ENCODE measurements at regions not wholly inside any gene's neighbourhood (a gene's known extent, or its start where the extent isn't known, plus 50 kb on each side); places are given as distances from the start of the nearest gene placed in this dataset.

- Mint-ChIP-seq H3K27me3 (ENCODE audit: insufficient read depth, unreplicated experiment) (no peaks in the 10 kb centered on the region), H3K9me3 (ENCODE audit: unreplicated experiment) (peaks cover 7% of the 10 kb centered on the region), H3K27ac (ENCODE audit: unreplicated experiment) (peak overlapping the region; percentile 89), H3K36me3 (ENCODE audit: insufficient read depth, unreplicated experiment) (peaks cover 5% of the 10 kb centered on the region), H3K4me3 (ENCODE audit: unreplicated experiment) (no peak overlapping the region), H3K4me1 (ENCODE audit: low read depth, unreplicated experiment) (peaks cover 10% of the 10 kb centered on the region)
- intact Hi-C loops (cut with micrococcal nuclease; ENCODE audit: unreplicated experiment): no loop called here
- DNase-seq: no peak
- H3K4me3 ChIP-seq (ENCODE audit: low read depth, low read length): no peak overlapping the region
- no peaks in the 10 kb centered on the region for H3K27me3 ChIP-seq (replicated peaks; ENCODE audit: control insufficient read depth, insufficient read depth, low read length)
- H3K9me3 ChIP-seq: no peaks in the 10 kb centered on the region
- TF ChIP-seq, protein P1, sequence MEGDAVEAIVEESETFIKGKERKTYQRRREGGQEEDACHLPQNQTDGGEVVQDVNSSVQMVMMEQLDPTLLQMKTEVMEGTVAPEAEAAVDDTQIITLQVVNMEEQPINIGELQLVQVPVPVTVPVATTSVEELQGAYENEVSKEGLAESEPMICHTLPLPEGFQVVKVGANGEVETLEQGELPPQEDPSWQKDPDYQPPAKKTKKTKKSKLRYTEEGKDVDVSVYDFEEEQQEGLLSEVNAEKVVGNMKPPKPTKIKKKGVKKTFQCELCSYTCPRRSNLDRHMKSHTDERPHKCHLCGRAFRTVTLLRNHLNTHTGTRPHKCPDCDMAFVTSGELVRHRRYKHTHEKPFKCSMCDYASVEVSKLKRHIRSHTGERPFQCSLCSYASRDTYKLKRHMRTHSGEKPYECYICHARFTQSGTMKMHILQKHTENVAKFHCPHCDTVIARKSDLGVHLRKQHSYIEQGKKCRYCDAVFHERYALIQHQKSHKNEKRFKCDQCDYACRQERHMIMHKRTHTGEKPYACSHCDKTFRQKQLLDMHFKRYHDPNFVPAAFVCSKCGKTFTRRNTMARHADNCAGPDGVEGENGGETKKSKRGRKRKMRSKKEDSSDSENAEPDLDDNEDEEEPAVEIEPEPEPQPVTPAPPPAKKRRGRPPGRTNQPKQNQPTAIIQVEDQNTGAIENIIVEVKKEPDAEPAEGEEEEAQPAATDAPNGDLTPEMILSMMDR (IDR thresholded peaks at IDR 0.05; ENCODE audit: insufficient read depth in 1 of 2, low read depth in 1 of 2, low read length in 1 of 2, severe bottlenecking in 1 of 2, unreplicated experiment in 1 of 2): no peak
- no TSS peak for BruUV-seq (replicated peaks)
- H3K4me1 ChIP-seq: peaks cover 23% of the 10 kb centered on the region
- POLR2A ChIA-PET: no interaction called here
- CTCF ChIA-PET: no interaction called here
- no peaks in the 10 kb centered on the region for H3K36me3 ChIP-seq (ENCODE audit: control insufficient read depth, insufficient read depth, low read length)
Measured at GRCh38 chr6:158911746-158912480, 88.1 kb downstream of the RSPH3 start.

DNA sequence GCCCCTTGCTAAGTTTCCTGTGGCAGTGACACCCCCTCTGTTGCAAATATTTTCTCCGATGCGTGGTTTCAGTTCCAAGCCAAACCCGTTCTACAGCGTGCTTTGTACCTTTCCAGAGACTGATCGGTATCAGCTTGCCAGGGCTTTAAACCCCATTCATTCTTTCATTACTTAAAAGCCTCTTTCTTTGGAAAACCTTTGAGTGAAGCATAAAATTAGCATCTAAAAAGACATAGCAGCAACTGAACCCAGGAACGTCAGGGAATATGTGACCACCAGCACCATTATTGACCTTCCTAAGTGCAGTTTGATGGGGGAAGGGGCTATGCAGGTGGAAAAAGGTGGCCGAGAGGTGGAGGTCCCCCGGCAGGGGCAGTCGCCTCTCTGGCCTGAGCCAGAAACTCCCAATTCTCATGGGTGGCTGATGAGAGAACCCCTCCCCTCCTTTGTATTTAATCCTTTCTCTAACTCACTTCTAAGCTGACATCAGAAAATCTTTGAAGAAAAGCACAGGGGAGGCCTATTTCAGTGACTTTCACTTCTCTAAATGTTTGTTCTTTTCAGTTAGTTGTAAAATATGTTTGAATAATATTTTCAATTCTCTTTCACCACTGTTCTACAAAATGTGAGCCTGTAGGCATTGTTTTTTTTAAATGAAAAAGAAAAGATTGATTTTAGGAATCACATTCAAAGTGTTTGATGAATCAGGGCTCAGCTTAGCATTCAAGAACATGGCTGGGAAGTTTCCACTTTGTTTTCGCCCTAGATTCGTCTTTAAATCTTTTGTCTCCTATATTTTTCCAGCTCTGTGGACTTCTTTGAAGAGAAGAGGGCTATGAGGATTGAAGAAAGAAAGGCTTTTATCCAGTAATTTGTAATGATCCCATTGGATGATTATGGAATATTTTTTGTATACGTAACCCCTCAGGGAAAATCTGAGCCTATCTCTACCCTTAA, 89.2 kb downstream of the RSPH3 start:
- Histone ChIP-seq H3K27me3 (replicated peaks; ENCODE audit: control insufficient read depth, insufficient read depth, low read length) (no peaks in the 10 kb centered on the region), H3K4me3 (ENCODE audit: low read depth, low read length) (0 out of 2 replicates have a peak overlapping the region, but pooled peaks have one; percentile 8), H3K4me1 (peaks cover 23% of the 10 kb centered on the region), H3K9me3 (peaks cover 3% of the 10 kb centered on the region), H3K36me3 (ENCODE audit: control insufficient read depth, insufficient read depth, low read length) (no peaks in the 10 kb centered on the region)
- peak overlapping the region; percentile 89 for H3K27ac Mint-ChIP-seq (ENCODE audit: unreplicated experiment)
- BruUV-seq (replicated peaks): TSS peak; percentile 95
- H3K9me3 Mint-ChIP-seq (ENCODE audit: unreplicated experiment): peaks cover 18% of the 10 kb centered on the region
- peak overlapping the region; percentile 66 for H3K4me3 Mint-ChIP-seq (ENCODE audit: unreplicated experiment)
- CTCF ChIA-PET: no interaction called here
- TF ChIP-seq, protein P1 (IDR thresholded peaks at IDR 0.05; ENCODE audit: insufficient read depth in 1 of 2, low read depth in 1 of 2, low read length in 1 of 2, severe bottlenecking in 1 of 2, unreplicated experiment in 1 of 2): no peak
- intact Hi-C loops (cut with micrococcal nuclease; ENCODE audit: unreplicated experiment): loop anchor here (1.0 kb wide), 2 partner anchors 41 to 95 kb away; no protein-coding TSS in a partner anchor
- POLR2A ChIA-PET: interaction anchor here (0.8 kb wide), 1 partner anchor 41 kb away, joined by 4 read pairs; no protein-coding TSS in a partner anchor
- H3K36me3 Mint-ChIP-seq (ENCODE audit: insufficient read depth, unreplicated experiment): peaks cover 5% of the 10 kb centered on the region
- H3K4me1 Mint-ChIP-seq (ENCODE audit: low read depth, unreplicated experiment): peaks cover 10% of the 10 kb centered on the region
- no peaks in the 10 kb centered on the region for H3K27me3 Mint-ChIP-seq (ENCODE audit: insufficient read depth, unreplicated experiment)
- peak; percentile 69 to 71 for DNase-seq

- peaks cover 23% of the 10 kb centered on the region for H3K4me1 ChIP-seq
- no peak for DNase-seq
- no peak overlapping the region for H3K4me3 ChIP-seq (ENCODE audit: low read depth, low read length)
- TF ChIP-seq, protein P1 (IDR thresholded peaks at IDR 0.05; ENCODE audit: insufficient read depth in 1 of 2, low read depth in 1 of 2, low read length in 1 of 2, severe bottlenecking in 1 of 2, unreplicated experiment in 1 of 2): no peak
- H3K27me3 Mint-ChIP-seq (ENCODE audit: insufficient read depth, unreplicated experiment): no peaks in the 10 kb centered on the region
- H3K9me3 ChIP-seq: peaks cover 12% of the 10 kb centered on the region
- H3K27me3 ChIP-seq (replicated peaks; ENCODE audit: control insufficient read depth, insufficient read depth, low read length): no peaks in the 10 kb centered on the region
- H3K4me3 Mint-ChIP-seq (ENCODE audit: unreplicated experiment): no peak overlapping the region
- peak overlapping the region; percentile 89 for H3K27ac Mint-ChIP-seq (ENCODE audit: unreplicated experiment)
- ChIA-PET POLR2A (no interaction called here), CTCF (no interaction called here)
- TSS peak; percentile 99 for BruUV-seq (replicated peaks)
- H3K36me3 ChIP-seq (ENCODE audit: control insufficient read depth, insufficient read depth, low read length): no peaks in the 10 kb centered on the region
- intact Hi-C loops (cut with micrococcal nuclease; ENCODE audit: unreplicated experiment): loop anchor here (1.0 kb wide), 2 partner anchors 41 to 95 kb away; no protein-coding TSS in a partner anchor
- peaks cover 26% of the 10 kb centered on the region for H3K9me3 Mint-ChIP-seq (ENCODE audit: unreplicated experiment)
- peaks cover 10% of the 10 kb centered on the region for H3K4me1 Mint-ChIP-seq (ENCODE audit: low read depth, unreplicated experiment)
- H3K36me3 Mint-ChIP-seq (ENCODE audit: insufficient read depth, unreplicated experiment): peaks cover 5% of the 10 kb centered on the region
Measured at GRCh38 chr6:158909938-158910337, 90.1 kb downstream of the RSPH3 start.

Measured in Caco-2 (cell line).